ENCODE measurements at regions not wholly inside any gene's neighbourhood (a gene's known extent, or its start where the extent isn't known, plus 50 kb on each side); places are given as distances from the start of the nearest gene placed in this dataset.
"Not testable (repeated sequence)": the region's sequence is repeated elsewhere in the genome, so short reads cannot be mapped to it uniquely, and the experiment has no call there.

- Mint-ChIP-seq H3K27me3 (ENCODE audit: low read depth) (no peaks in the 10 kb centered on the region), H3K4me1 (ENCODE audit: low read depth) (no peaks in the 10 kb centered on the region), H3K4me3 (no peak overlapping the region), H3K27ac (no peak overlapping the region), H3K36me3 (ENCODE audit: insufficient read depth in 2 of 2) (no peaks in the 10 kb centered on the region), H3K9me3 (no peaks in the 10 kb centered on the region)
- ATAC-seq (replicated peaks in 1 of 2) (no peak), DNase-seq (no peak)
Measured at GRCh38 chr15:66629817-66630576, 64.2 kb upstream of the LCTL start.

- H3K27me3 Mint-ChIP-seq (ENCODE audit: low read depth), result no peaks in the 10 kb centered on the region
- H3K4me1 Mint-ChIP-seq (ENCODE audit: low read depth), result no peaks in the 10 kb centered on the region
- H3K4me3 Mint-ChIP-seq, result no peak overlapping the region
- no peaks in the 10 kb centered on the region for H3K36me3 Mint-ChIP-seq (ENCODE audit: insufficient read depth in 2 of 2)
- no peak for ATAC-seq (replicated peaks in 1 of 2)
- no peaks in the 10 kb centered on the region for H3K9me3 Mint-ChIP-seq
- no peak for DNase-seq
- no peak overlapping the region for H3K27ac Mint-ChIP-seq
Measured at GRCh38 chr15:66630801-66631351, 65.1 kb upstream of the LCTL start.

GRCh38 chr15:66631616-66632263, 65.9 kb upstream of the LCTL start:
- H3K4me1 Mint-ChIP-seq (ENCODE audit: low read depth), result no peaks in the 10 kb centered on the region
- H3K27me3 Mint-ChIP-seq (ENCODE audit: low read depth), result no peaks in the 10 kb centered on the region
- no peaks in the 10 kb centered on the region for H3K9me3 Mint-ChIP-seq
- H3K4me3 Mint-ChIP-seq, result no peak overlapping the region
- DNase-seq, result no peak
- ATAC-seq (replicated peaks in 1 of 2), result no peak
- no peak overlapping the region for H3K27ac Mint-ChIP-seq
- H3K36me3 Mint-ChIP-seq (ENCODE audit: insufficient read depth in 2 of 2), result no peaks in the 10 kb centered on the region

- H3K4me3 Mint-ChIP-seq, result no peak overlapping the region
- no peaks in the 10 kb centered on the region for H3K27me3 Mint-ChIP-seq (ENCODE audit: low read depth)
- no peaks in the 10 kb centered on the region for H3K9me3 Mint-ChIP-seq
- H3K27ac Mint-ChIP-seq, result no peak overlapping the region
- DNase-seq (no peak), ATAC-seq (replicated peaks in 1 of 2) (no peak)
- peaks cover 4% of the 10 kb centered on the region for H3K4me1 Mint-ChIP-seq (ENCODE audit: low read depth)
- no peaks in the 10 kb centered on the region for H3K36me3 Mint-ChIP-seq (ENCODE audit: insufficient read depth in 2 of 2)
Measured at GRCh38 chr15:66633041-66633937, 67.5 kb upstream of the LCTL start.

- Mint-ChIP-seq H3K4me3 (no peak overlapping the region), H3K27ac (no peak overlapping the region), H3K36me3 (ENCODE audit: insufficient read depth in 2 of 2) (no peaks in the 10 kb centered on the region), H3K4me1 (ENCODE audit: low read depth) (peaks cover 9% of the 10 kb centered on the region), H3K27me3 (ENCODE audit: low read depth) (no peaks in the 10 kb centered on the region), H3K9me3 (no peaks in the 10 kb centered on the region)
- DNase-seq (no peak), ATAC-seq (replicated peaks in 1 of 2) (no peak)
Measured at GRCh38 chr15:66633938-66634250, 68.1 kb upstream of the LCTL start.

GRCh38 chr15:66634540-66634939, 67.5 kb upstream of the SMAD6 start:
- no peak for ATAC-seq (replicated peaks in 1 of 2)
- no peak overlapping the region for H3K4me3 Mint-ChIP-seq
- H3K27ac Mint-ChIP-seq, result no peak overlapping the region
- H3K27me3 Mint-ChIP-seq (ENCODE audit: low read depth), result no peaks in the 10 kb centered on the region
- no peaks in the 10 kb centered on the region for H3K36me3 Mint-ChIP-seq (ENCODE audit: insufficient read depth in 2 of 2)
- no peak for DNase-seq
- H3K9me3 Mint-ChIP-seq, result no peaks in the 10 kb centered on the region
- peaks cover 9% of the 10 kb centered on the region for H3K4me1 Mint-ChIP-seq (ENCODE audit: low read depth)

GRCh38 chr15:66635006-66635405, 67.0 kb upstream of the SMAD6 start:
- Mint-ChIP-seq H3K4me3 (no peak overlapping the region), H3K27ac (no peak overlapping the region), H3K27me3 (ENCODE audit: low read depth) (no peaks in the 10 kb centered on the region), H3K9me3 (no peaks in the 10 kb centered on the region), H3K36me3 (ENCODE audit: insufficient read depth in 2 of 2) (no peaks in the 10 kb centered on the region), H3K4me1 (ENCODE audit: low read depth) (peaks cover 9% of the 10 kb centered on the region)
- DNase-seq, result no peak
- no peak for ATAC-seq (replicated peaks in 1 of 2)

GRCh38 chr15:66635817-66636216, 66.2 kb upstream of the SMAD6 start:
- no peak overlapping the region for H3K27ac Mint-ChIP-seq
- H3K4me3 Mint-ChIP-seq, result no peak overlapping the region
- no peaks in the 10 kb centered on the region for H3K27me3 Mint-ChIP-seq (ENCODE audit: low read depth)

GRCh38 chr15:66637044-66637443, 65.0 kb upstream of the SMAD6 start:
- H3K4me1 Mint-ChIP-seq (ENCODE audit: low read depth); H3K9me3 Mint-ChIP-seq; H3K36me3 Mint-ChIP-seq (ENCODE audit: insufficient read depth in 2 of 2); H3K27me3 Mint-ChIP-seq (ENCODE audit: low read depth); ATAC-seq (replicated peaks in 1 of 2); DNase-seq; H3K4me3 Mint-ChIP-seq; H3K27ac Mint-ChIP-seq: not testable (repeated sequence)

More at GRCh38 chr15:66635817-66636216, 66.2 kb upstream of the SMAD6 start:
- H3K9me3 Mint-ChIP-seq, result no peaks in the 10 kb centered on the region
- ATAC-seq (replicated peaks in 1 of 2) (no peak), DNase-seq (no peak)
- peaks cover 9% of the 10 kb centered on the region for H3K4me1 Mint-ChIP-seq (ENCODE audit: low read depth)
- no peaks in the 10 kb centered on the region for H3K36me3 Mint-ChIP-seq (ENCODE audit: insufficient read depth in 2 of 2)

- Mint-ChIP-seq H3K9me3 (no peaks in the 10 kb centered on the region), H3K4me1 (ENCODE audit: low read depth) (peaks cover 9% of the 10 kb centered on the region), H3K4me3 (no peak overlapping the region), H3K27ac (no peak overlapping the region), H3K36me3 (ENCODE audit: insufficient read depth in 2 of 2) (no peaks in the 10 kb centered on the region), H3K27me3 (ENCODE audit: low read depth) (no peaks in the 10 kb centered on the region)
- DNase-seq (peak in 1 of 2 donors; percentile 30), ATAC-seq (replicated peaks in 1 of 2) (peak; percentile 87 to 97)
Measured at GRCh38 chr15:66638377-66638776, 63.7 kb upstream of the SMAD6 start.

GRCh38 chr15:66641485-66642315, 60.3 kb upstream of the SMAD6 start:
- Mint-ChIP-seq H3K27ac (no peak overlapping the region), H3K27me3 (ENCODE audit: low read depth) (no peaks in the 10 kb centered on the region), H3K36me3 (ENCODE audit: insufficient read depth in 2 of 2) (no peaks in the 10 kb centered on the region), H3K4me3 (no peak overlapping the region), H3K4me1 (ENCODE audit: low read depth) (peaks cover 9% of the 10 kb centered on the region), H3K9me3 (no peaks in the 10 kb centered on the region)
- DNase-seq (no peak), ATAC-seq (replicated peaks in 1 of 2) (no peak)

GRCh38 chr15:66642514-66642913, 59.5 kb upstream of the SMAD6 start:
- Mint-ChIP-seq H3K27ac (no peak overlapping the region), H3K4me3 (no peak overlapping the region), H3K9me3 (no peaks in the 10 kb centered on the region), H3K4me1 (ENCODE audit: low read depth) (peaks cover 9% of the 10 kb centered on the region), H3K27me3 (ENCODE audit: low read depth) (no peaks in the 10 kb centered on the region), H3K36me3 (ENCODE audit: insufficient read depth in 2 of 2) (no peaks in the 10 kb centered on the region)
- ATAC-seq (replicated peaks in 1 of 2) (no peak), DNase-seq (no peak)

All from activated T-cell treated with anti-CD3 and anti-CD28 coated beads, Interleukin-2, amount 50 U/mL, for 72 hours (primary cell).